ENCODE measurements at regions not wholly inside any gene's neighbourhood (a gene's known extent, or its start where the extent isn't known, plus 50 kb on each side); places are given as distances from the start of the nearest gene placed in this dataset.
A peak's percentile ranks its signal among the peaks of the same experiment; 100 is the strongest.
"Not testable (repeated sequence)": the region's sequence is repeated elsewhere in the genome, so short reads cannot be mapped to it uniquely, and the experiment has no call there.

GRCh38 chr3:144859161-144859560 lies 887.5 kb downstream of the DIPK2A start:
- DNase-seq (ENCODE audit: low read depth in 4 of 4, low spot score in 2 of 4), result no peak

GRCh38 chr3:144864646-144865045 lies 893.0 kb downstream of the DIPK2A start:
- no peak for DNase-seq (ENCODE audit: low read depth in 4 of 4, low spot score in 2 of 4)

GRCh38 chr3:144865948-144866347 lies 894.3 kb downstream of the DIPK2A start:
- no peak for DNase-seq (ENCODE audit: low read depth in 4 of 4, low spot score in 2 of 4)

- peak in 3 of 4 donors; percentile 9 to 29 (median 17) for DNase-seq (ENCODE audit: low read depth in 4 of 4, low spot score in 2 of 4)
These were observed 894.9 kb downstream of the DIPK2A start for GRCh38 chr3:144866476-144866875.

GRCh38 chr3:144868506-144868905 lies 896.9 kb downstream of the DIPK2A start:
- DNase-seq (ENCODE audit: low read depth in 4 of 4, low spot score in 2 of 4), result no peak

GRCh38 chr3:144873066-144873465 lies 901.4 kb downstream of the DIPK2A start:
- no peak for DNase-seq (ENCODE audit: low read depth in 4 of 4, low spot score in 2 of 4)

- DNase-seq (ENCODE audit: low read depth in 4 of 4, low spot score in 2 of 4), result no peak
These were observed 903.6 kb downstream of the DIPK2A start for GRCh38 chr3:144875211-144875610.

- no peak for DNase-seq (ENCODE audit: low read depth in 4 of 4, low spot score in 2 of 4)
These were observed 905.7 kb downstream of the DIPK2A start for GRCh38 chr3:144877356-144877755.

- no peak for DNase-seq (ENCODE audit: low read depth in 4 of 4, low spot score in 2 of 4)
These were observed 908.1 kb downstream of the DIPK2A start for GRCh38 chr3:144879701-144880100.

GRCh38 chr3:144893980-144894379 lies 922.4 kb downstream of the DIPK2A start:
- DNase-seq (ENCODE audit: low read depth in 4 of 4, low spot score in 2 of 4), result no peak

GRCh38 chr3:144894576-144894975 lies 923.0 kb downstream of the DIPK2A start:
- DNase-seq (ENCODE audit: low read depth in 4 of 4, low spot score in 2 of 4), result peak in 2 of 4 donors; percentile 11 to 33

GRCh38 chr3:144900366-144900765 lies 928.7 kb downstream of the DIPK2A start:
- DNase-seq (ENCODE audit: low read depth in 4 of 4, low spot score in 2 of 4), result no peak

GRCh38 chr3:144907581-144907980 lies 936.0 kb downstream of the DIPK2A start:
- not testable (repeated sequence) for DNase-seq (ENCODE audit: low read depth in 4 of 4, low spot score in 2 of 4)

- no peak for DNase-seq (ENCODE audit: low read depth in 4 of 4, low spot score in 2 of 4)
These were observed 941.3 kb downstream of the DIPK2A start for GRCh38 chr3:144912968-144913367.

- DNase-seq (ENCODE audit: low read depth in 4 of 4, low spot score in 2 of 4), result no peak
These were observed 943.6 kb downstream of the DIPK2A start for GRCh38 chr3:144915202-144915601.

GRCh38 chr3:144921710-144922109 lies 950.1 kb downstream of the DIPK2A start:
- DNase-seq (ENCODE audit: low read depth in 4 of 4, low spot score in 2 of 4), result no peak

GRCh38 chr3:144923046-144923775 lies 951.6 kb downstream of the DIPK2A start:
- peak in 1 of 4 donors; percentile 13 for DNase-seq (ENCODE audit: low read depth in 4 of 4, low spot score in 2 of 4)

- DNase-seq (ENCODE audit: low read depth in 4 of 4, low spot score in 2 of 4), result no peak
These were observed 958.8 kb downstream of the DIPK2A start for GRCh38 chr3:144930431-144930830.

- no peak for DNase-seq (ENCODE audit: low read depth in 4 of 4, low spot score in 2 of 4)
These were observed 960.0 kb downstream of the DIPK2A start for GRCh38 chr3:144931590-144931989.

- no peak for DNase-seq (ENCODE audit: low read depth in 4 of 4, low spot score in 2 of 4)
These were observed 970.6 kb downstream of the DIPK2A start for GRCh38 chr3:144942093-144942837.

GRCh38 chr3:144942838-144943197 lies 971.2 kb downstream of the DIPK2A start:
- no peak for DNase-seq (ENCODE audit: low read depth in 4 of 4, low spot score in 2 of 4)

GRCh38 chr3:144947895-144948294 lies 976.3 kb downstream of the DIPK2A start:
- no peak for DNase-seq (ENCODE audit: low read depth in 4 of 4, low spot score in 2 of 4)
